Kidney epithelial cell (primary cell): ENCODE measurements at regions not wholly inside any gene's neighbourhood (a gene's known extent, or its start where the extent isn't known, plus 50 kb on each side); places are given as distances from the start of the nearest gene placed in this dataset.

Experiments
- DNase-seq: peaks from one replicate; pipeline ENCODE4 v3.0.0-alpha.2; 2010; ENCODE audit warnings: low read depth
- H3K27me3 ChIP-seq: 2 replicates; pipeline ENCODE4 v1.6.0; 2011; ENCODE audit warnings: low read length; ENCODE audit not compliant: control insufficient read depth, insufficient read depth
- H3K36me3 ChIP-seq: 2 replicates; pipeline ENCODE4 v1.5.1; 2011; ENCODE audit warnings: low read length; ENCODE audit not compliant: control insufficient read depth, insufficient read depth
- H3K4me3 ChIP-seq: 2 replicates; pipeline ENCODE4 v1.5.1; 2011; ENCODE audit warnings: low read depth, mild to moderate bottlenecking, control low read depth, low read length
- TF ChIP-seq, protein P1 (sequence below): IDR thresholded peaks from 2 replicates; pipeline ENCODE4 v1.5.1; 2011; ENCODE audit warnings: mild to moderate bottlenecking, moderate library complexity, low read length, control low read depth, inconsistent platforms; ENCODE audit not compliant: insufficient read depth, poor library complexity, severe bottlenecking

DNA sequence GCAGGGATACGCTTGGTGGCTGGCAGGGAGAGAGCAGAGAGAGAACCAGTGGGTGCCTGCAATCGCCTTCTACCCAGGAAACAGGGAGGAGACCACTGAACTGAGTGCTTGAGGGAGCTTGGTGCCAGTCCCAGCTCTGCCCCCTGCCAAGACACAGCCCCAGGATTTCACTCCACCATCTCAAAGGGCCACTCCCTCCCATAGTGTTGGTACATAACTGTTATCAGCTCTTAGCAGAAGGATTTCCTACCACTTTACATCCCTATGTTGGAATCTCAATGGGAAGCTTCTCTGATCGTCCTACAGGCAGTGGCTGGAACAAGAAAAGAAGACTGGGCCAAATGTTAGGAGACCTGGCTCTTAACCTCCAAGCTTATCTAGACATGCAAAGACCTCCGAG, 157.4 kb upstream of the FOXN3 start:
- H3K27me3 ChIP-seq: no peaks in the 10 kb centered on the region
- DNase-seq: no peak
- H3K36me3 ChIP-seq: no peaks in the 10 kb centered on the region
- TF ChIP-seq, protein P1, sequence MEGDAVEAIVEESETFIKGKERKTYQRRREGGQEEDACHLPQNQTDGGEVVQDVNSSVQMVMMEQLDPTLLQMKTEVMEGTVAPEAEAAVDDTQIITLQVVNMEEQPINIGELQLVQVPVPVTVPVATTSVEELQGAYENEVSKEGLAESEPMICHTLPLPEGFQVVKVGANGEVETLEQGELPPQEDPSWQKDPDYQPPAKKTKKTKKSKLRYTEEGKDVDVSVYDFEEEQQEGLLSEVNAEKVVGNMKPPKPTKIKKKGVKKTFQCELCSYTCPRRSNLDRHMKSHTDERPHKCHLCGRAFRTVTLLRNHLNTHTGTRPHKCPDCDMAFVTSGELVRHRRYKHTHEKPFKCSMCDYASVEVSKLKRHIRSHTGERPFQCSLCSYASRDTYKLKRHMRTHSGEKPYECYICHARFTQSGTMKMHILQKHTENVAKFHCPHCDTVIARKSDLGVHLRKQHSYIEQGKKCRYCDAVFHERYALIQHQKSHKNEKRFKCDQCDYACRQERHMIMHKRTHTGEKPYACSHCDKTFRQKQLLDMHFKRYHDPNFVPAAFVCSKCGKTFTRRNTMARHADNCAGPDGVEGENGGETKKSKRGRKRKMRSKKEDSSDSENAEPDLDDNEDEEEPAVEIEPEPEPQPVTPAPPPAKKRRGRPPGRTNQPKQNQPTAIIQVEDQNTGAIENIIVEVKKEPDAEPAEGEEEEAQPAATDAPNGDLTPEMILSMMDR: no peak
- no peak overlapping the region for H3K4me3 ChIP-seq

DNA sequence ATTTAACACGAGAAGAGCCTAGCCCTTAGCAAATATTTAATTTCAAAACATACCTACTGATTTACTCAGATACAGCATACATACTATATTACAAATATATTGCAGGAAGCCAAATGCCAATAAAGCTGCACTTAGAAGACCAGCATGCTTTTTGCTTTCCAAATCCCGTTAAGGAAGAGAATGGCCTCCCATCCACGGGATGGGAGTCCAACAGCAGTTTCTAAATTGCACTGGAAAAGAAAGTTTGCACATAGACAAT, 156.3 kb upstream of the FOXN3 start:
- no peak for DNase-seq
- TF ChIP-seq, protein P1: no peak
- Histone ChIP-seq H3K36me3 (no peaks in the 10 kb centered on the region), H3K27me3 (no peaks in the 10 kb centered on the region), H3K4me3 (no peak overlapping the region)

DNA sequence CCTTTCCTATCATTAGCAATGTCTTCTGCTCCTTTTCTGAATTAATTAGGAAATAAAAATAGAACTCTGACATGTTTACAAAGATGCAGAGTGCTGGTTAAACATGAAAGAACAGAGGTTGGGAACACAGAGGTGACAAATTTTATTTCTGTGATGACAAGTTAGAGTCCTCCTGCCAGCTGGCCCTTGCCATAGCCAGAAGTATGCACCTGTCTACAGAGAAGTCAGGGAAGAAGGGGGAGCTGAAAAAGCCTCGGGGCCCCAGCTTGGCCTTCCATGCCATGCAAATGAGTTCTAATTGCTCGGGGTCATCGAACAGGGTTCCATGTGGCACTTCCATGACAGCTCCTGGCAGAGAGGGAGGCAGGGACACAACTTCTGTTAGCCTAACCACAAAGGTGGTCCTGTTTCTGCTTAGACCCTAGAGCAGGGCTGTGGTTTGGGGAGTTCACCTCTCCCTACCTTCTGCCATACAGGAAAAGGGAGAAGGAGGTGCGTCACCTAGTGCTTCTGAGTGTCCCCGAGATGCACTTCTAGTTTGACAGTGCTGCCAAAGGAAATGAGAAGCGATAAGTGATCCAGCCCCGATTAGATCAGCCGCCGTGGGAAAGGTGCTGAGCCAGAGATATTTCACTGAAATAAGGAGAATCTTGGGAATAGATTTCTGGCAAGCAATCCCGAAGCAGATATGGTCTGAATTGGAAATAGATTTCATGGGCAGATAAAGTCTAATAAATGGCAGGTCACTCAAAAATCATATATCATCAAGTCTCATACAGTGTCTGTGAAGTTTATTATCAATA, 155.8 kb upstream of the FOXN3 start:
- Histone ChIP-seq H3K36me3 (no peaks in the 10 kb centered on the region), H3K4me3 (no peak overlapping the region), H3K27me3 (no peaks in the 10 kb centered on the region)
- TF ChIP-seq, protein P1: no peak
- no peak for DNase-seq

DNA sequence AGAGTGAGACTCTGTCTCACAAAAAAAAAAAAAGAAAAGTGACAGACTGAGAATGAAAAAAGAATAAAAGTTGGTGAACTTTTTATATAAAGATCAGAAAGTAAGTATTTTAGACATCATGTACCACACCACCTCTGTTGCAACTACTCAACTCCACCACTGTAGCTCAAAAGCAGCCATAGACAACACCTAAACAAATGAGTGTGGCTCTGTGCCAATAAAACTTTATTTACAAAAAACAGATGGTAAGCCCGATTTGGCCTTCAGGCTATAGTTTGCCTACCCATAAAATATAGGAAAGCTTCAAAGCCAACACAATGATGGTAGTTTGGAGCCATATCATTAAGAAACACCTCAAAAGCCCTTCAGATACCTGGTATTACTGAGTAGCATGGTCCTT, 154.5 kb upstream of the FOXN3 start:
- TF ChIP-seq, protein P1: no peak
- DNase-seq: no peak
- no peaks in the 10 kb centered on the region for H3K36me3 ChIP-seq
- H3K27me3 ChIP-seq: no peaks in the 10 kb centered on the region
- no peak overlapping the region for H3K4me3 ChIP-seq

DNA sequence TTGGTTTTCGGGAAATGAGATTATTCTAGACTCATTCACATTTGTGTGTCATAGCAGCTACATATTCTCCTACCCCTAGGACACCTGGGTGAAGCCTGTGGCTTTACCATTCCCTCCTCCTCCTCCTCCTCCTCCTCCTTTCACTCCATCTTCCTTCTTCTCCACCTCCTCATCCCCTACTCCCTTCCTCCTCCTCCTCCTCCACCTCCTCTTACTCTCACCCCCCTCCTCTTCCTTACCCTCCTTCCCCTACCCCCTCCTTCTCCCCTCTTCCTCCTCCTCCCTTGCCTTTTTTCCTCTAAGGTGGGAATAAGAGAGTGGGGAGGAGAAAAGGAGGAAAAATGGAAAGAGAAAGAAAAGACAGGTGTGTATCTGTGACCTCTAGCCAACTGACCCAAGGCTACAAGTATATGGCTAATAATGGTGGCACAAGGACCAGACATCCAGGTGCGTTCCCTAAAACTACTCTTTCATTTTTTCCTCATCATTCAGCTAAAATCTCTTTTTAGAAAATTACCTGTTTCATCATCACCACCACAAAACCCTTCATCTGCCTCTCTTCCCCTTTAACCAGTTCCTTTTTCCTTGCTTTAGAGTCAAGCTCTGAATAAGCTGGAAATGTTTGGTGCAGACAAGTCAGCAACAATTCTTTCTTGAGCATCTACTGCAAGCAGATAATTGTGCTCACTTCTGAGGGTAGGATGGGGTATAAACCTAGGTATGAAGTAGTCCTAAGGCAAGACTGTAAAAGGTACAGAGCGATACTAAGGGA, 149.8 kb upstream of the FOXN3 start:
- Histone ChIP-seq H3K4me3 (no peak overlapping the region), H3K36me3 (no peaks in the 10 kb centered on the region), H3K27me3 (no peaks in the 10 kb centered on the region)
- DNase-seq: no peak
- TF ChIP-seq, protein P1: no peak

DNA sequence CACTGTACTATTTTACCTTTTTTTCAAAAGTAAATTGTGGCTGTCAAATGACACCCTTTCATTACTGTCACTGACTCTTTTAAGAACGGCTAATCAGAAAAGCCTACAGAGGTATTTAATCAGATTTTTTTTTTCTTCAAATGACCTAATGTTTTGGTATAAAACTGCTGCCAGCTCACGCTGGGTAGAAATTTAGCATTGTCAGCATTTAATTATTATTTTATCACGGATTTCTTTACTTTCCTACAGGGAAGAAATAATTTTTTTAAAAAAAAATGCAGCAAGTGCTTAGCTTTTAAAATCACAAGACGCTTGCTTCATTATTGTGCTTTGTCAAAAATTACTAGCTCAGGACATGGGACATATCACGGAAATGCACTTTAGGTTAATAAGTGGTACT, 149.1 kb upstream of the FOXN3 start:
- no peaks in the 10 kb centered on the region for H3K27me3 ChIP-seq

More for the DNA sequence above, 149.1 kb upstream of the FOXN3 start:
- H3K4me3 ChIP-seq: no peak overlapping the region
- TF ChIP-seq, protein P1: no peak
- DNase-seq: no peak
- no peaks in the 10 kb centered on the region for H3K36me3 ChIP-seq
